Stomach (tissue), 4 donors: ENCODE measurements at regions not wholly inside any gene's neighbourhood (a gene's known extent, or its start where the extent isn't known, plus 50 kb on each side); places are given as distances from the start of the nearest gene placed in this dataset.

ENCODE experiments used
- EP300 ChIP-seq: sonication (generic); formaldehyde crosslinking; IDR thresholded peaks from one replicate; pipeline ENCODE4 v1.6.1; 2017; ENCODE audit warnings: antibody characterized with exemption
- POLR2A ChIP-seq, 4 donors: fragments of 450-650 bp; IDR thresholded peaks; one replicate each; pipeline ENCODE4 v1.6.1; 2016; ENCODE audit warnings: antibody characterized with exemption in 4 of 4, control low read depth in 2 of 4, mild to moderate bottlenecking in 1 of 4, moderate library complexity in 1 of 4
- POLR2AphosphoS5 ChIP-seq, 3 donors: sonication (generic); formaldehyde crosslinking; IDR thresholded peaks; one replicate each; pipeline ENCODE4 v1.6.1; 2016; ENCODE audit warnings: antibody characterized with exemption in 3 of 3
- TF ChIP-seq, protein P1 (sequence below), 7 experiments: fragments of 450-650 bp in 4 of 7; fragments of 200-600 bp in 3 of 7; sonication (generic) in 3 of 7; IDR thresholded peaks; one replicate each; pipeline ENCODE4 v1.5.1; 2016 to 2019; ENCODE audit warnings: antibody characterized with exemption in 7 of 7, control low read depth in 2 of 7, mild to moderate bottlenecking in 1 of 7

DNA sequence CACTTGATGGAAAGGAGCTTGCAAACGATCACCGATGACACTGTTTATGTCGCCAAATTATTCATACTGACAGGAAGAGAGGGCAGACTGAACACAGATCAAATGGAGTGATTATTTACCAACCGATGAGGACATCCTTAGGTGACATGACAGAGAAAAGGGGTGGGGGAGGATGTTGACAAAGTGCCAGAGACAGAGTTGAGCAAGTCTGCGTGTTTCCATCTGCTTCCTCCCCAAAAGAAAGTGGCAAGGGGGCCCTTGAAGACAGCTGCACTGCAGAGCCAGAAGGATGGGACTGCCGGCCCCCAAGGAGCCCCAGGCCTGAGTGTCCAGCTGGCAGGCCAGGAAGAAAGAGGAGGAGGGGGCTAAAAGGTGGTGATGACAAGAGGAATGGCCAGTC, 191.0 kb upstream of the RPL38 start:
- TF ChIP-seq, protein P1, sequence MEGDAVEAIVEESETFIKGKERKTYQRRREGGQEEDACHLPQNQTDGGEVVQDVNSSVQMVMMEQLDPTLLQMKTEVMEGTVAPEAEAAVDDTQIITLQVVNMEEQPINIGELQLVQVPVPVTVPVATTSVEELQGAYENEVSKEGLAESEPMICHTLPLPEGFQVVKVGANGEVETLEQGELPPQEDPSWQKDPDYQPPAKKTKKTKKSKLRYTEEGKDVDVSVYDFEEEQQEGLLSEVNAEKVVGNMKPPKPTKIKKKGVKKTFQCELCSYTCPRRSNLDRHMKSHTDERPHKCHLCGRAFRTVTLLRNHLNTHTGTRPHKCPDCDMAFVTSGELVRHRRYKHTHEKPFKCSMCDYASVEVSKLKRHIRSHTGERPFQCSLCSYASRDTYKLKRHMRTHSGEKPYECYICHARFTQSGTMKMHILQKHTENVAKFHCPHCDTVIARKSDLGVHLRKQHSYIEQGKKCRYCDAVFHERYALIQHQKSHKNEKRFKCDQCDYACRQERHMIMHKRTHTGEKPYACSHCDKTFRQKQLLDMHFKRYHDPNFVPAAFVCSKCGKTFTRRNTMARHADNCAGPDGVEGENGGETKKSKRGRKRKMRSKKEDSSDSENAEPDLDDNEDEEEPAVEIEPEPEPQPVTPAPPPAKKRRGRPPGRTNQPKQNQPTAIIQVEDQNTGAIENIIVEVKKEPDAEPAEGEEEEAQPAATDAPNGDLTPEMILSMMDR (IDR thresholded peaks at IDR 0.05), result no peak
- no peak for TF ChIP-seq EP300
- TF ChIP-seq POLR2A (IDR thresholded peaks at IDR 0.05), result no peak
- TF ChIP-seq POLR2AphosphoS5 (IDR thresholded peaks at IDR 0.05), result no peak
